Body of pancreas (tissue), 4 donors: ENCODE measurements at regions not wholly inside any gene's neighbourhood (a gene's known extent, or its start where the extent isn't known, plus 50 kb on each side); places are given as distances from the start of the nearest gene placed in this dataset.

ENCODE experiments used
- CTCF ChIP-seq, 7 experiments: fragments of 450-650 bp in 4 of 7; fragments of 200-600 bp in 3 of 7; sonication (generic) in 3 of 7; IDR thresholded peaks; one replicate each; pipeline ENCODE4 v1.5.1; 2016 to 2019; ENCODE audit warnings: antibody characterized with exemption in 7 of 7
- POLR2A ChIP-seq, 3 donors: fragments of 450-650 bp; IDR thresholded peaks; one replicate each; pipeline ENCODE4 v1.6.1; 2016; ENCODE audit warnings: antibody characterized with exemption in 3 of 3, mild to moderate bottlenecking in 2 of 3

DNA sequence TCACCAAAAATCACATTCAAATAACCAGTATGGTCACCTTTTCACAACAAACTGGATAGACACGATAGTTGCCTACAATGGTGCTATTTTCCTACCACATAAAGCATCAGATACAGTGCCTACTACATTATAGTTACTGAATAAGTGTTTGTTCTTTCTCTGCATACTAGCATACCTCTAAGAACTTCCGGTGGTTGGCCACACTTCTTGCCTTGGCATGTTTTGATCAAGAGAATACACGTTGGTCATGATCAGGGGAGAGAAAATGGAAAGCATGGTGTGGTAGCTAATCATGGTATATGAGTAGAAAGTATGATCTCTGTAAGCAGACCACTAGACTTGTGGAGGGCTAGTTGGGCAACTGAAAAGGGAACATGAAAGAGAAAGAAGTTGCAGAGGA is 322.8 kb upstream of the DIAPH2 start:
- TF ChIP-seq CTCF (IDR thresholded peaks at IDR 0.05) (no peak), POLR2A (IDR thresholded peaks at IDR 0.05) (no peak)
